HL-60 (cell line): ENCODE measurements at regions not wholly inside any gene's neighbourhood (a gene's known extent, or its start where the extent isn't known, plus 50 kb on each side); places are given as distances from the start of the nearest gene placed in this dataset.

Source experiments
- CTCF ChIP-seq: IDR thresholded peaks from one replicate; pipeline ENCODE4 v1.5.1; 2011; ENCODE audit warnings: low read length, control low read depth, inconsistent platforms; ENCODE audit not compliant: insufficient read depth
- POLR2AphosphoS5 ChIP-seq: IDR thresholded peaks from 2 replicates; pipeline ENCODE4 v1.6.1; 2012; ENCODE audit warnings: low read depth
- REST ChIP-seq: IDR thresholded peaks from 2 replicates; pipeline ENCODE4 v1.6.1; 2012; ENCODE audit warnings: low read depth; ENCODE audit not compliant: insufficient replicate concordance

GRCh38 chr11:92685049-92685448, 284.4 kb upstream of the MTNR1B start:
- TF ChIP-seq CTCF (no peak), POLR2AphosphoS5 (no peak), REST (no peak)
